ENCODE measurements at regions not wholly inside any gene's neighbourhood (a gene's known extent, or its start where the extent isn't known, plus 50 kb on each side); places are given as distances from the start of the nearest gene placed in this dataset.

DNA sequence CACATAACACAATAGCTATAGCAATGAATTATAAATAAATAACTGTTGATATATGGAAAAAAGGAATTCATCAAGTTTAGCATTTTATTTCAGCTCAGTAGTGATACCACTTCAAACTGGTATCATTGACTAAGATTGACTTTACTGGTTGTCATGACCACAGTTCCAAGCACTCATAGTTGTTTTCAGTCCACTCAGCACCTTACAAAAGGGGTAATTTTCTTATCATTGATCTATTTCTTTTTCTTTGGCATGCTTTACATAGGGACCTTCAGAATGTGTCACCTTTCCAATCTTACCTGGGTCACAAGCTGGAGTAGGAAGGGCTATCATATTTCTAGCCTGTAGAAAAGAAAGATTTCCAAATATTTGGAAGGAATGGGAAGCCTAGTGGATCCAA is 275.5 kb upstream of the TMEM229A start:
- Histone ChIP-seq H2AFZ (ENCODE audit: low read depth) (no peak overlapping the region), H3K79me2 (ENCODE audit: insufficient read depth) (no peaks in the 10 kb centered on the region), H3K4me2 (no peak overlapping the region), H3F3A (replicated peaks; ENCODE audit: insufficient read depth) (no peaks in the 10 kb centered on the region), H3K4me3 (ENCODE audit: low read depth in 2 of 2, low read length in 1 of 2) (no peak overlapping the region), H4K20me1 (ENCODE audit: insufficient read depth) (no peaks in the 10 kb centered on the region), H3K36me3 (replicated peaks in 1 of 2; ENCODE audit: control insufficient read depth in 1 of 2, insufficient read depth in 2 of 2, low read length in 1 of 2) (no peaks in the 10 kb centered on the region), H3K4me1 (ENCODE audit: control insufficient read depth in 1 of 2, insufficient read depth in 2 of 2, low read depth in 1 of 2, low read length in 1 of 2) (no peaks in the 10 kb centered on the region; a peak in 1 of 4 replicates), H3K9me3 (no peaks in the 10 kb centered on the region), H3K27me3 (ENCODE audit: insufficient read depth) (no peaks in the 10 kb centered on the region), H3K9me2 (no peaks in the 10 kb centered on the region), H3K9ac (no peak overlapping the region), H3K27ac (ENCODE audit: low read depth in 2 of 2, low read length in 1 of 2) (no peak overlapping the region)
- no peak for DNase-seq
- TF ChIP-seq, protein P1, sequence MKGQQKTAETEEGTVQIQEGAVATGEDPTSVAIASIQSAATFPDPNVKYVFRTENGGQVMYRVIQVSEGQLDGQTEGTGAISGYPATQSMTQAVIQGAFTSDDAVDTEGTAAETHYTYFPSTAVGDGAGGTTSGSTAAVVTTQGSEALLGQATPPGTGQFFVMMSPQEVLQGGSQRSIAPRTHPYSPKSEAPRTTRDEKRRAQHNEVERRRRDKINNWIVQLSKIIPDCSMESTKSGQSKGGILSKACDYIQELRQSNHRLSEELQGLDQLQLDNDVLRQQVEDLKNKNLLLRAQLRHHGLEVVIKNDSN (IDR thresholded peaks at IDR 0.05; ENCODE audit: borderline replicate concordance, low read depth), result no peak
- TF ChIP-seq POLR2AphosphoS5 (IDR thresholded peaks at IDR 0.05; ENCODE audit: low read depth, low read length), result no peak
- no peak for TF ChIP-seq TEAD4 (IDR thresholded peaks at IDR 0.05; ENCODE audit: borderline replicate concordance, insufficient read depth)
- no peak for TF ChIP-seq RXRA (IDR thresholded peaks at IDR 0.05; ENCODE audit: borderline replicate concordance, low read depth)
- no peak for TF ChIP-seq CHD2 (IDR thresholded peaks at IDR 0.05; ENCODE audit: low read length, partially characterized antibody)
- TF ChIP-seq EZH2phosphoT487 (IDR thresholded peaks at IDR 0.05; ENCODE audit: borderline replicate concordance, low read depth), result no peak
- TF ChIP-seq GATA2 (CRISPR knock-in tag; IDR thresholded peaks at IDR 0.05), result no peak
- TF ChIP-seq RCOR1 (IDR thresholded peaks at IDR 0.05; ENCODE audit: low read length), result no peak
- no peak for TF ChIP-seq SIN3A (IDR thresholded peaks at IDR 0.05; ENCODE audit: borderline replicate concordance, low read depth, low read length)
- TF ChIP-seq MEF2A (IDR thresholded peaks at IDR 0.05; ENCODE audit: borderline replicate concordance, low read depth), result no peak
- TF ChIP-seq, protein P2, sequence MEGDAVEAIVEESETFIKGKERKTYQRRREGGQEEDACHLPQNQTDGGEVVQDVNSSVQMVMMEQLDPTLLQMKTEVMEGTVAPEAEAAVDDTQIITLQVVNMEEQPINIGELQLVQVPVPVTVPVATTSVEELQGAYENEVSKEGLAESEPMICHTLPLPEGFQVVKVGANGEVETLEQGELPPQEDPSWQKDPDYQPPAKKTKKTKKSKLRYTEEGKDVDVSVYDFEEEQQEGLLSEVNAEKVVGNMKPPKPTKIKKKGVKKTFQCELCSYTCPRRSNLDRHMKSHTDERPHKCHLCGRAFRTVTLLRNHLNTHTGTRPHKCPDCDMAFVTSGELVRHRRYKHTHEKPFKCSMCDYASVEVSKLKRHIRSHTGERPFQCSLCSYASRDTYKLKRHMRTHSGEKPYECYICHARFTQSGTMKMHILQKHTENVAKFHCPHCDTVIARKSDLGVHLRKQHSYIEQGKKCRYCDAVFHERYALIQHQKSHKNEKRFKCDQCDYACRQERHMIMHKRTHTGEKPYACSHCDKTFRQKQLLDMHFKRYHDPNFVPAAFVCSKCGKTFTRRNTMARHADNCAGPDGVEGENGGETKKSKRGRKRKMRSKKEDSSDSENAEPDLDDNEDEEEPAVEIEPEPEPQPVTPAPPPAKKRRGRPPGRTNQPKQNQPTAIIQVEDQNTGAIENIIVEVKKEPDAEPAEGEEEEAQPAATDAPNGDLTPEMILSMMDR (IDR thresholded peaks at IDR 0.05), result no peak
- no peak for TF ChIP-seq NFIC (IDR thresholded peaks at IDR 0.05; ENCODE audit: borderline replicate concordance)
- POLR2A ChIA-PET, result no interaction called here
- CTCF ChIA-PET, result no interaction called here

DNA sequence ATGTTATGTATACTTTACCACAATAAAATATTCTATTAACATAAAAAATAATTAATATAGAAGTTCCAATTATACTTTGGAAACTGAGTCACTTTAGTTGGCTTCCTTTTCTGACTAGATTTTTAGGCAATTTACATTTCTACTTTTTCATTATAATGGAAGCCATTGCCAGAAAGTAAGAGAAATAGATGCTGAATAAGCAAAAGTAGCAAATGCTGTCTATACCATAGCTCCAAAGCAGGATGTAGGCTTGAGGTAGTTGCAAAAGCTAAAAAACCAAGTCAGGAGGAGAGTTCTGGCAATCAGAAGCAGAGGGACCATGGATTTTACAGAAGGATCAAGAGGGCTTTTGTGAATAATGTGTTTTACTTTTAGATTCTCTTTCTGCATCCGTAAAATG is 262.4 kb upstream of the TMEM229A start:
- H3K27me3 ChIP-seq (ENCODE audit: insufficient read depth), result no peaks in the 10 kb centered on the region
- ChIA-PET POLR2A (no interaction called here), CTCF (no interaction called here)
- DNase-seq, result no peak
- no peaks in the 10 kb centered on the region for H3K79me2 ChIP-seq (ENCODE audit: insufficient read depth)
- no peaks in the 10 kb centered on the region for H3K9me2 ChIP-seq
- no peaks in the 10 kb centered on the region for H3K4me1 ChIP-seq (ENCODE audit: control insufficient read depth in 1 of 2, insufficient read depth in 2 of 2, low read depth in 1 of 2, low read length in 1 of 2)
- no peak overlapping the region for H2AFZ ChIP-seq (ENCODE audit: low read depth)
- H3K27ac ChIP-seq (ENCODE audit: low read depth in 2 of 2, low read length in 1 of 2), result no peak overlapping the region
- TF ChIP-seq JUND (IDR thresholded peaks at IDR 0.05), result no peak
- TF ChIP-seq SIN3A (IDR thresholded peaks at IDR 0.05; ENCODE audit: borderline replicate concordance, low read depth, low read length), result no peak
- no peak for TF ChIP-seq FOXJ3 (CRISPR knock-in tag; IDR thresholded peaks at IDR 0.05)
- TF ChIP-seq IRF3 (IDR thresholded peaks at IDR 0.05; ENCODE audit: low read depth, low read length), result no peak
- TF ChIP-seq RXRA (IDR thresholded peaks at IDR 0.05; ENCODE audit: borderline replicate concordance, low read depth), result no peak
- TF ChIP-seq EZH2phosphoT487 (IDR thresholded peaks at IDR 0.05; ENCODE audit: borderline replicate concordance, low read depth), result no peak
- TF ChIP-seq ELF1 (IDR thresholded peaks at IDR 0.05), result no peak
- TF ChIP-seq USF2 (IDR thresholded peaks at IDR 0.05; ENCODE audit: borderline replicate concordance, low read depth, low read length), result no peak
- TF ChIP-seq, protein P2 (IDR thresholded peaks at IDR 0.05), result no peak
- TF ChIP-seq CHD2 (IDR thresholded peaks at IDR 0.05; ENCODE audit: low read length, partially characterized antibody), result no peak
- no peak for TF ChIP-seq RAD21 (IDR thresholded peaks at IDR 0.05; ENCODE audit: low read length)
- no peak for TF ChIP-seq FOXM1 (IDR thresholded peaks at IDR 0.05; ENCODE audit: low read depth)
- no peak for TF ChIP-seq NFIC (IDR thresholded peaks at IDR 0.05; ENCODE audit: borderline replicate concordance)
- 50% methylated on average over 1 of the region's 1 CpG for WGBS (ENCODE audit: low lambda C conversion rate)
- H3K36me3 ChIP-seq (replicated peaks in 1 of 2; ENCODE audit: control insufficient read depth in 1 of 2, insufficient read depth in 2 of 2, low read length in 1 of 2), result no peaks in the 10 kb centered on the region
- no peaks in the 10 kb centered on the region for H3K9me3 ChIP-seq
- H3K4me3 ChIP-seq (ENCODE audit: low read depth in 2 of 2, low read length in 1 of 2), result no peak overlapping the region
- no peak overlapping the region for H3K4me2 ChIP-seq
- no peaks in the 10 kb centered on the region for H3F3A ChIP-seq (replicated peaks; ENCODE audit: insufficient read depth)
- no peaks in the 10 kb centered on the region for H4K20me1 ChIP-seq (ENCODE audit: insufficient read depth)
- H3K9ac ChIP-seq, result no peak overlapping the region

All from SK-N-SH (cell line).